ENCODE measurements at regions not wholly inside any gene's neighbourhood (a gene's known extent, or its start where the extent isn't known, plus 50 kb on each side); places are given as distances from the start of the nearest gene placed in this dataset.

GRCh38 chr18:32610176-32610575 lies 139.5 kb upstream of the GAREM1 start:
- TF ChIP-seq SIN3A (IDR thresholded peaks at IDR 0.05; ENCODE audit: low read depth) (no peak), CTCF (IDR thresholded peaks at IDR 0.05 in 2 of 3, conservative IDR thresholded peaks at IDR 0.05 in 1 of 3; ENCODE audit: borderline replicate concordance in 1 of 3, insufficient read depth in 1 of 3, low read depth in 2 of 3, low read length in 2 of 3) (no peak)
